ENCODE measurements at regions not wholly inside any gene's neighbourhood (a gene's known extent, or its start where the extent isn't known, plus 50 kb on each side); places are given as distances from the start of the nearest gene placed in this dataset.

DNA sequence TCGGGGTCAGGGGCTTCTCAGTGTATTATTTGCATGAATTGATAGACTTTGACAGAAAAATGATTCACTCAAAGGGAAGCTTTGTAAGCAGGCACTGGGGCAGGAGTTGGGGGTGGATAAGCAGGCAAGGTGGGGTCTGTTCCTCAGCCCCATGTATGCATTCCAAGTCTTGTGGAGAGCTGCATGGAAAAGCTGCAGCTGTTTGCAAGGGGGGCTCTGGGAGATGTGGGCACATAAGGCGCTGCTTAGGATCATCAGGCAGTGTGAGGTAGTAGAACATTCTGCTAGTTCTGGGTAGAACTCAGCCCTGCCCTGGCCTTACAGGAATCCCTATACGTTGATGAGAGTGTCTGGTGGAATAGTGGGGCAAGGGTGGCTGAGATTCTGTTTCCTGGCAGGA lies 154.2 kb upstream of the LRIG1 start:
- TF ChIP-seq POLR2A (IDR thresholded peaks at IDR 0.05; ENCODE audit: low read depth, low read length): no peak
- no peak for TF ChIP-seq TAF1 (IDR thresholded peaks at IDR 0.05; ENCODE audit: borderline replicate concordance, low read depth, low read length)

Measured in GM12892 (cell line).